Gastroesophageal sphincter (tissue), 4 donors: ENCODE measurements at regions not wholly inside any gene's neighbourhood (a gene's known extent, or its start where the extent isn't known, plus 50 kb on each side); places are given as distances from the start of the nearest gene placed in this dataset.

Source experiments
- ATAC-seq: fragments of 150-250 bp; one replicate; pipeline ENCODE4 v1.9.1; 2016; ENCODE audit warnings: mild to moderate bottlenecking, moderate library complexity
- H3K27ac ChIP-seq, 4 donors: fragments of 200-600 bp; sonication (generic) in 3 of 4; 1 replicate in 3 of 4; 2 replicates in 1 of 4; pipeline ENCODE4 v1.5.1; 2016 to 2019
- H3K27me3 ChIP-seq: fragments of 200-600 bp; sonication (generic); one replicate; pipeline ENCODE4 v1.5.1; 2019
- H3K36me3 ChIP-seq, 2 donors: fragments of 200-600 bp; sonication (generic); one replicate each; pipeline ENCODE4 v1.5.1; 2019; ENCODE audit warnings: control low read depth in 1 of 2
- H3K4me1 ChIP-seq, 3 donors: fragments of 200-600 bp; sonication (generic); 1 replicate in 2 of 3; 2 replicates in 1 of 3; pipeline ENCODE4 v1.5.1; 2016 to 2019; ENCODE audit warnings: control low read depth in 2 of 3
- H3K4me3 ChIP-seq, 2 donors: fragments of 200-600 bp; sonication (generic); one replicate each; pipeline ENCODE4 v1.5.1; 2019; ENCODE audit warnings: mild to moderate bottlenecking in 1 of 2, moderate library complexity in 1 of 2
- H3K9me3 ChIP-seq, 3 donors: fragments of 200-600 bp; sonication (generic); one replicate each; pipeline ENCODE4 v1.5.1; 2017 to 2019; ENCODE audit warnings: control low read depth in 2 of 3
- EP300 ChIP-seq: sonication (generic); formaldehyde crosslinking; IDR thresholded peaks from one replicate; pipeline ENCODE4 v1.6.1; 2017; ENCODE audit warnings: antibody characterized with exemption, mild to moderate bottlenecking
- POLR2A ChIP-seq, 2 donors: fragments of 450-650 bp; IDR thresholded peaks; one replicate each; pipeline ENCODE4 v1.6.1; 2017; ENCODE audit warnings: antibody characterized with exemption in 2 of 2, mild to moderate bottlenecking in 2 of 2, moderate library complexity in 1 of 2
- POLR2AphosphoS5 ChIP-seq: sonication (generic); formaldehyde crosslinking; IDR thresholded peaks from one replicate; pipeline ENCODE4 v1.6.1; 2017; ENCODE audit warnings: antibody characterized with exemption
- WGBS, 2 donors: methylation state at CpG; one replicate each; pipeline ENCODE4 v1.1.5; 2018; ENCODE audit warnings: low coverage in 1 of 2; 5-methylcytosine and 5-hydroxymethylcytosine counted together
- TF ChIP-seq, protein P1 (sequence below), 4 experiments: fragments of 200-600 bp in 2 of 4; fragments of 450-650 bp in 2 of 4; sonication (generic) in 1 of 4; IDR thresholded peaks; one replicate each; pipeline ENCODE4 v1.5.1; 2017 to 2019; ENCODE audit warnings: antibody characterized with exemption in 4 of 4, mild to moderate bottlenecking in 2 of 4, moderate library complexity in 2 of 4

DNA sequence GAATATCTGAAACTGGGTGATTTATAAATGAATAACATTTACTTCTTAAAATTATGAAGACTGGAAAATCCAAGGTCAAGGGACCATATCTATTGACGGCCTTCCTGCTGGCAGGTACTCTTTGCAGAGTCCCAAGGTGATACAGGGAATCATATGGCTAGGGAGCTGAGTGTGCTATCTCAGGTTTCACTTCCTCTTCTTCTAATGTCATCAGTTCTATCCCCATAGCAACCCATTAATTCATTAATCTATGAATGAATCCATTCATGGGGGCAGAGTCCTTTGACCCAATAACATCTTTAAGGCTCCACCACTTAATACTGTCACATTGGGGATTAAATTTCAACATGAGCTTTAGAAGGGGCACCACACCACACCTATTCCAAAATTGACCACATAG lies 772.0 kb downstream of the HACE1 start:
- H3K4me1 ChIP-seq, result no peaks in the 10 kb centered on the region
- TF ChIP-seq POLR2AphosphoS5 (no peak), EP300 (no peak), POLR2A (IDR thresholded peaks at IDR 0.05) (no peak)
- TF ChIP-seq, protein P1, sequence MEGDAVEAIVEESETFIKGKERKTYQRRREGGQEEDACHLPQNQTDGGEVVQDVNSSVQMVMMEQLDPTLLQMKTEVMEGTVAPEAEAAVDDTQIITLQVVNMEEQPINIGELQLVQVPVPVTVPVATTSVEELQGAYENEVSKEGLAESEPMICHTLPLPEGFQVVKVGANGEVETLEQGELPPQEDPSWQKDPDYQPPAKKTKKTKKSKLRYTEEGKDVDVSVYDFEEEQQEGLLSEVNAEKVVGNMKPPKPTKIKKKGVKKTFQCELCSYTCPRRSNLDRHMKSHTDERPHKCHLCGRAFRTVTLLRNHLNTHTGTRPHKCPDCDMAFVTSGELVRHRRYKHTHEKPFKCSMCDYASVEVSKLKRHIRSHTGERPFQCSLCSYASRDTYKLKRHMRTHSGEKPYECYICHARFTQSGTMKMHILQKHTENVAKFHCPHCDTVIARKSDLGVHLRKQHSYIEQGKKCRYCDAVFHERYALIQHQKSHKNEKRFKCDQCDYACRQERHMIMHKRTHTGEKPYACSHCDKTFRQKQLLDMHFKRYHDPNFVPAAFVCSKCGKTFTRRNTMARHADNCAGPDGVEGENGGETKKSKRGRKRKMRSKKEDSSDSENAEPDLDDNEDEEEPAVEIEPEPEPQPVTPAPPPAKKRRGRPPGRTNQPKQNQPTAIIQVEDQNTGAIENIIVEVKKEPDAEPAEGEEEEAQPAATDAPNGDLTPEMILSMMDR (IDR thresholded peaks at IDR 0.05), result no peak
- no peaks in the 10 kb centered on the region for H3K9me3 ChIP-seq
- no peak for ATAC-seq
- no peaks in the 10 kb centered on the region for H3K27me3 ChIP-seq
- no peak overlapping the region for H3K27ac ChIP-seq
- 69% methylated on average over 1 of the region's 1 CpG; no CpG with 5 or more reads in 1 of the 2 donors for WGBS, 2 donors
- no peaks in the 10 kb centered on the region for H3K36me3 ChIP-seq
- H3K4me3 ChIP-seq, result no peak overlapping the region

DNA sequence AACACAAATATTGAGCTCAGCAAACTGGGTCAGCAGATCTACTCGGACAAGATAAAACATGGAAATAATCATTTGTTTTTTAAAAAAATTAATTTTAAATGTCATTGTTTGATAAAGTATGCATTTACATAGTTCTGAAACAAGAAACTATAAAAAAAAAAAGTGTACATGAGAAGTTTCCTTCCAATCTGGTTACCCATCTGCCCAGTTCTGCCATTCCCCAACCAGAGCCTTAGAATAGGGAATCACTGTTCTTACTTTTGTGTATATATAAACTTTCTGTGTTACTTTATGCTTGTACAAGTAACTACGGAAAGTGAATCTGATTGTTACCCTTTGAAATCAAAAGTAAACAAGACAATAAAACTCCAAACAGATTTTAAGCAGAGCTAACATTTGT lies 791.4 kb downstream of the HACE1 start:
- no peak for ATAC-seq
- no peaks in the 10 kb centered on the region for H3K27me3 ChIP-seq
- H3K4me3 ChIP-seq, result no peak overlapping the region
- H3K9me3 ChIP-seq, result no peaks in the 10 kb centered on the region
- no peaks in the 10 kb centered on the region for H3K4me1 ChIP-seq
- no peaks in the 10 kb centered on the region for H3K36me3 ChIP-seq
- 67 to 73% methylated on average over 2 of the region's 2 CpGs for WGBS, 2 donors
- no peak overlapping the region for H3K27ac ChIP-seq
- TF ChIP-seq, protein P1 (IDR thresholded peaks at IDR 0.05), result no peak
- TF ChIP-seq POLR2AphosphoS5 (no peak), POLR2A (IDR thresholded peaks at IDR 0.05) (no peak), EP300 (no peak)

DNA sequence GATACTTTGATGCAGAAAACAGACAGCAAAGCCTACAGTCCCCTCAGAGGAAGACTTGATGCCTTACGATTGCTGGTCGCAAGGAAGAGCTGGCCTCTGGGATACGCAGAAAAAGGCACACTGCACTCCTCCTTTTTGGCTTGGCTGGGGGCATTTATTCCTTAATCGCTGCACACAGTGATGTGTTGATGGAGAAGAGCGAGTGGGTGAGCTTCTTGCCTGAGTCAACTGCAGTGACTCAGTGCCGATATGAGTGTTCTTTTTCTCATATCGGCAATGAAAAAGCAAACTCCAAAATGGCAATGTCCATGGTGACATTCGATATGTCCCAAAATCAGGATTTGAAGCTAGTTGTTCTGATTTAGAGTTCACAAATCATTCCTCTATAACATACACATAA lies 794.8 kb downstream of the HACE1 start:
- Histone ChIP-seq H3K27me3 (no peaks in the 10 kb centered on the region), H3K36me3 (no peaks in the 10 kb centered on the region), H3K9me3 (no peaks in the 10 kb centered on the region), H3K4me1 (no peaks in the 10 kb centered on the region), H3K27ac (no peak overlapping the region), H3K4me3 (no peak overlapping the region)
- TF ChIP-seq POLR2AphosphoS5, result no peak
- TF ChIP-seq EP300, result no peak
- TF ChIP-seq, protein P1 (IDR thresholded peaks at IDR 0.05), result no peak
- no peak for TF ChIP-seq POLR2A (IDR thresholded peaks at IDR 0.05)
- no peak for ATAC-seq
- WGBS, 2 donors, result 75 to 83% methylated on average over 3 to 4 of the region's 8 CpGs

DNA sequence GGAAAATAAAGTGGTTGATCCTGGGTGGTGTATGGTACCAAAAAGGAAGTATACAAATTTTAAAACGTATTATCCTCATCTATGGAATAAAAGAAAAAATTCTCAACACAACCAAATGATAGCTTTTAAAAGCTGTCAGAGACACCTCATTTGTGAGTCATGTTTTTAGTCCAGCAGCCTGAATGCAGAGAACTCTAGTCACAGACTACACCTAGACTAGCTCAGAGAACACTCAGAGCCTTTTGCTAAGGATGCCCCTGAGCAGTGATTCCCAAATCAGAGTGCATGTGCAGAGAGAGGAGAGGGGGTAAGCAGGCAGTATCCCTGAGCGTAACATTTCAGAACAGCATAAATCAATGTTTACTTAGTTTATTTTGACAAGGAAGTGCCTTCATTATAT lies 809.3 kb downstream of the HACE1 start:
- Histone ChIP-seq H3K4me3 (no peak overlapping the region), H3K9me3 (no peaks in the 10 kb centered on the region), H3K27ac (no peak overlapping the region), H3K27me3 (no peaks in the 10 kb centered on the region), H3K4me1 (no peaks in the 10 kb centered on the region), H3K36me3 (no peaks in the 10 kb centered on the region)
- no peak for TF ChIP-seq POLR2A (IDR thresholded peaks at IDR 0.05)
- TF ChIP-seq POLR2AphosphoS5, result no peak
- TF ChIP-seq EP300, result no peak
- TF ChIP-seq, protein P1 (IDR thresholded peaks at IDR 0.05), result no peak
- no peak for ATAC-seq
- WGBS, 2 donors, result 59 to 62% methylated on average over 2 of the region's 2 CpGs

DNA sequence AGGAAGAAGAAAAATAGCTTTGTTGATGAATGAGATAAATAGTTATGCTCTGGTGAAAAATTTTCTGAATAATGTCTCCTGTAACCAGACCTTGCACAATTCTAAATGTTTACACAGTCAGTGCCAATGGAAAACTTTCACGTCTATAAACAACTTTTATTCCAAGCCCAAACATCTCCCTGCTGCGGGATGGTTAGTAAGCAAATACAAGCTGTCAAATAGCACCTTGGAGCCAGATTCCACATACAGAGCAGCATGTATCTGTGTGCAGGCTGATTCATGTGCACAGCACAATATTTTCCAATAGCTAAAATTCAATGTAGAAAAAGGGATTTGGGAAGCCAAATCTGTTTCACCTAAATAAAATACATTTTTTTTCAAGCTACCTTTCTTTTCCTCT lies 813.3 kb downstream of the HACE1 start:
- H3K27me3 ChIP-seq, result no peaks in the 10 kb centered on the region

More for the DNA sequence above, 813.3 kb downstream of the HACE1 start:
- H3K36me3 ChIP-seq, result no peaks in the 10 kb centered on the region
- H3K27ac ChIP-seq, result no peak overlapping the region
- 14 to 40% methylated on average over 1 to 2 of the region's 2 CpGs for WGBS, 2 donors
- no peaks in the 10 kb centered on the region for H3K4me1 ChIP-seq
- no peak for ATAC-seq
- H3K9me3 ChIP-seq, result no peaks in the 10 kb centered on the region
- no peak overlapping the region for H3K4me3 ChIP-seq
- TF ChIP-seq POLR2A (IDR thresholded peaks at IDR 0.05), result no peak
- no peak for TF ChIP-seq EP300
- TF ChIP-seq POLR2AphosphoS5, result no peak
- TF ChIP-seq, protein P1 (IDR thresholded peaks at IDR 0.05), result no peak
